NCI-H1930 (cell line): ENCODE measurements at regions not wholly inside any gene's neighbourhood (a gene's known extent, or its start where the extent isn't known, plus 50 kb on each side); places are given as distances from the start of the nearest gene placed in this dataset.

Experiments used
- DNase-seq, 2 experiments: peaks; one replicate each; lab custom pipeline; 2025; lab: John Stamatoyannopoulos, UW

DNA sequence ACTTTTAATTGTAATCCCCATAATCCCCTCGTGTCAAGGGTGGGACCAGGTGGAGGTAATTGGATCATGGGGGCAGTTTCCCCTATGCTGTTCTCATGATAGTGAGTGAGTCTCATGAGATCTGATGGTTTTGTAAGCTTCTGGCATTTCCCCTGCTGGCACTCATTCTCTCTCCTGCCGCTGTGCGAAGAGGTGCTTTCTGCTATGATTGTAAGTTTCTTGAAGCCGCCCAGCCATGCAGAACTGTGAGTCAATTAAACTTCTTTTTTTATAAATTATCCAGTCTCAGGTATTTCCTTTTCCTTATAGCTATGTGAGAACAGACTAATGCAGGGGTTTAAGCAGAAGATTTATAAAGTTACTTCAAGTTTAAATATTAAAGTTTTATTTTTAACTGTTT, 655.2 kb downstream of the EPHA4 start:
- DNase-seq = no peak

DNA sequence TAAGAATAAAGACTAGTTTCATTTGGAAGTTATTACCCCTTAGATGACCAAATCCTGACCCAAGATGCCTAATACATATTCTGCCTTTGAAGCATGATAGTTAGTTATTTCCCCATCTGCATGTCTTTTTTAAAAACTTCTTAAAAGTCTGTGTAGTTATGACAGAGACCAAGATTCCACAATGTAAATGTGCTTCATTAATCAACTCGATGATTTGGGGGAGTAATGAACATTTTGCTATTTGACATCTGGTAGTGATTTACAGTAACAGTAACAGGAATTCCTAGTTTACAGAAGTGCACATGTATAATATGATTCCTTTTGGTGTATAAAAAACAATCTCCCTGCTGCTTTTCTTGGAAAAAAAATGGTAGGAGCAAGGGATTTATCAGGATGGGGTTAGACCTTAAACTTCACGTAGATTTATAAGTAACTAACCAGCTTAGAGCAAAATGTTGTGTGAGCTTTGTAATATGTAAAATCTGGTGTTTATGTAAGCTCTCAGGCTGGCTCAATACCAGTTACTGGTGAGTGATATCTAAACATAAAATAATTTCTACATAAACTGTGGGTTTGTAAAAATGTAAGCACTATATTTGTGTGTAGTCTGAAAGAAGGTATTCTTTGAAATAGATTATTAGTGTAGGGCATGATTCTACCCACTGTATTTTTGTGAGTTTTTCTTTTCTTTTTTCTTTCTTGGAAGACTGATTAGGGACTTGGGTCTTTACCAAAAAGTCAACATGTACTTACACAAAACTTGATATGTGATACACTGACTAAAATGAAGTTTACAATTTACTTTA, 641.6 kb downstream of the EPHA4 start:
- no peak for DNase-seq

GRCh38 chr2:220931491-220931890, 640.6 kb downstream of the EPHA4 start:
- no peak for DNase-seq

DNA sequence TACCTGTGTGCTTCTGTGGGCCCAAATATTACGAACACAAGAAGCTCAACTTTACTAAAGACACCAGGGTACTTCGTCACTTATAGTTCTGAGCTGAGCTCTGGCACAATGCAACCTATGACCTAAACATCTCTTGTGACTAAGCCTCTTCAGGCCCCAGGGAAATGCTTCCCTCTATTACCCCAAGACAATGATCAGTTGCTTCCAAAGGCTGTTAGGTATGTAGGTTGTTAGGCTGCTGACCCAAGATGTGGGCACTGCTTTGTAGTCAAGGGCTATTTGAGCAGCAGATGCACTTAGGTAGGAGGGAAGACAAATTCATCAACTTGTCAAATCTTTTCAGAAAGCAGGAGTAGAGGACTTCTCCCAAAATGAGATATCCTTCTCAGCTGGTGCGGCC, 640.1 kb downstream of the EPHA4 start:
- no peak for DNase-seq

DNA sequence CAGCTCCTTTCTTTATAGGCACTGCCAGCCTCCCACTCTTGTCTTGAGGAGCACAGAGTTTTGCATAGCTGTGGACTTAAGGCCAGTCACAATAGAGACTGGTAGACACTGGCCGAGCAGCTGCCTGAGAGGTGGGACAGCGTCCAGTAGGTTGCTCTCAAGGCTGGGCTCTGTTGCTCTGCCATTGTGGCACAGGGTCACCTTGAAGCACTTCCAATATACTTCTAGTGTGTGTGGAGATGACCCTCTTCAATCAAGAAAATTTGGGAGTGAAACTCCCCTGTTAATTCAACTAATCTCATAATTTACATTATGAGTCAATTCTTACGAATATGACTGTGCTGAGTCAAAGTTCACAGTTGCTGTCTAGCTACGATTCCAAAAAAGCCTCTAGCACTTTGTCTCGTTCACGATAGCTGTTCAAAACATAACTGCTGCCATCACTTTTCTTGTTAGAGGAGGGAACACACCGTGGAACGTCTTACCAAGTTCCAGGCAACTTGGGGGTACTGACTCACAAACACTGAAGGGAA, 636.2 kb downstream of the EPHA4 start:
- DNase-seq = no peak

- no peak for DNase-seq
Measured at GRCh38 chr2:220936641-220937197, 635.4 kb downstream of the EPHA4 start.

GRCh38 chr2:220937245-220937644, 634.9 kb downstream of the EPHA4 start:
- DNase-seq = no peak

- no peak for DNase-seq
Measured at GRCh38 chr2:220940646-220941045, 631.5 kb downstream of the EPHA4 start.

GRCh38 chr2:220941683-220942082, 630.4 kb downstream of the EPHA4 start:
- no peak for DNase-seq

GRCh38 chr2:220946552-220946951, 625.6 kb downstream of the EPHA4 start:
- no peak for DNase-seq

GRCh38 chr2:220948579-220948978, 623.5 kb downstream of the EPHA4 start:
- no peak for DNase-seq

GRCh38 chr2:220949466-220949865, 622.6 kb downstream of the EPHA4 start:
- DNase-seq = no peak

DNA sequence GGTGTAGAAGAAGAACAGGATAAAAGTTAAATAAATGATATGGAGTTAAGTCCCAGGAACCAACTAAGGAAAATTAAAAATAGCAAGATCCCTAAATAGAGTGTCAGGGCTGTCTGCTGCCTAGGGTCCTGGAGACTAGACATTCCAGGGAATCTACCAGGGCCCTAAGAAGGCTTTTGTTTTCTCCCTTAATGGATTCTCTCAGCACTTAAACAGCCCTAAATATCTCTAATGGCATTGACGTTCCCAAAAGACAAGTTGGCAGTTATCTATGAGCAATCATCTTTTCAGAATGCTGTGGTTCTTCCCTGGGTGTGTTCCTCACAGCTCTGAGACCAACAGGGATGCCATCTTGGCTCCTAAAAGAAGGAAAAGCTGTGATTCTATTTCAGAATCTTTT, 616.3 kb downstream of the EPHA4 start:
- no peak for DNase-seq

DNA sequence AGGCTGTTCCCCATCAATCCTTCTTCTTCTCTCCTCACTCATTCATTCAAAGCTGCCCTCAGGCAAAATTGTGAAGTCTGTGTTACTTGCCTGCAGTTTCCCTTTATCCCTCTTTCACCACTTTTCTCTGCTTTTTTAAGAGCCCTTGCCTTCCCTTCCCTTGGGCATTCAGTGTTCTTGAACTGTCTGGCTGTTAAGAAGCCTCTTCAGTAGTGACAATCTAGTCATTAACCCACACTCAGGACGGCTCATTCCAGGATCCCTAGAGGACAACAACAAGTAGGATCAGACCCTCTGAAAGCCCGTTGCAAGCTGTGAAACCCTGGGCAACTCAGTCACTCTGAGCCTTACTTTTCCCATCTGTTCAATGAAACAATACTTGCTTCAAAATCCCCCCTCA, 615.7 kb downstream of the EPHA4 start:
- DNase-seq = no peak

DNA sequence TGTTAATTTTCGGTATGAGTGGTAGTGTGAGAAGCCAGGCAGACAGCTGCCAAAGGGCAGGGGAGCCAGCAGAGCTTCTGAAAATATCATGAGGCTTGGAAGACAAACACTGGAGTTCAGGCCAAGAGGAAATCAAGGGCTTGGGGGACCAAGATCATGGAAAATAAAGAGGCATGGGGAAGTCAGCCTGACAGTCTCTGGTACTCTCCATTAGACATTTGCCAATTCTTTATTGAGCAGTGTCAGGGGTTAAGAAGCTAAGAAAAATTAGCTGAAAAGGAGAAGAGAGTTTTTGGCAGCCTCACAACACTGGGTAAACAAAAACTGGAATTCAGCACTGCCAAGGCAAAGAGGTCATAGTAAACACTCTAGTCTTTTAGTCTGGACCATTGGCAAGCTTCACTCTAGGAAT, 612.7 kb downstream of the EPHA4 start:
- DNase-seq = no peak

DNA sequence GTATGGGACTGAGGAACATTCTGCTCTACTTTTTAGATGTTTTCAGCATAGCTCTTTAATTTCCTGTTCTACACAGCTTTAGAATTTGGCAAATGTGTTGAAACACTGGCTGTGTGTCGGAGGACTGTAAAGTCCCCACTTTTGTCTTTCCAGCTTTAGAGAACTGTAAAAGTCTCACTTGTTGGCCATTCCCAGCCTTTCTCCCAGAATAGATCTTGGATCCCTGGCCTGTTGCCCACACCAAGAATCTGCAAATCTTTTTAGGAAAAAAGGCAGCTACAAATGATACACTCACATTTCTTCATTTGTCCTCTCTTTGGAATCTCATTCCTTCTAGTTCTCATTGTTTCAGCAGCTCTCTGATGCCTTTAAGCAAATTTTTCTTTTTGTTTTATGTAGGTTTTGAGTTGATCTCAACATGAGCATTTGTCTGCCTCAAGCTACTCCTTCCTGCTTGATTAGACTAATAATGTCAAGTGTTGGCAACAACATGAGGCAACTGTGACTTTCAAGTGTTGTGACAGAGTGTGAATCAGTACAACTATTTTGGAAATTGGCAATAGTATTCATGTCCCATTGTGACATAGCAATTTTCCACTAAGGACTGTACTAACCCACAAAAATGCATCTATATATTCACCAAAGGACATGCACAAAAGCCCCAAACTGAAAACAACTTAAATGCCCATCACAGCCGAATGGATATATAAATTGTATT, 610.8 kb downstream of the EPHA4 start:
- no peak for DNase-seq

- DNase-seq = no peak
Measured at GRCh38 chr2:220962556-220962955, 609.5 kb downstream of the EPHA4 start.

DNA sequence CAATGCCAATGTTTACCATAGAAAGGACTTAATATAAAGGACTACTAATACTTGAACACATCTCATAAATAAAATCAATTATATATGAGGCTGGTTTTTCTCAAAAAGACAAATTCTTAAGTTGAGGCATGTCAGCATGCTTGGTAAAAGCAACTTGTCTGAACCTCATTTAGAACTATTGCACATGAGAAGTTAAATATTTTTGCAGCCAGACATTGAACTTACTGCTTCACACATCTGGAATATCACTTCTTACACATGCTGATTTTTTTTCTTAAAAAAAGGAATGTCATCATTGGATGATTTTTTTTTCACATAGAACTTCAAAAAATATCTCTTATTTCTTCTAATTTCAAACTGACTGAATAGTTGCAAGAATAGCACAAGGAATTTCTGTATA, 609.0 kb downstream of the EPHA4 start:
- no peak for DNase-seq

DNA sequence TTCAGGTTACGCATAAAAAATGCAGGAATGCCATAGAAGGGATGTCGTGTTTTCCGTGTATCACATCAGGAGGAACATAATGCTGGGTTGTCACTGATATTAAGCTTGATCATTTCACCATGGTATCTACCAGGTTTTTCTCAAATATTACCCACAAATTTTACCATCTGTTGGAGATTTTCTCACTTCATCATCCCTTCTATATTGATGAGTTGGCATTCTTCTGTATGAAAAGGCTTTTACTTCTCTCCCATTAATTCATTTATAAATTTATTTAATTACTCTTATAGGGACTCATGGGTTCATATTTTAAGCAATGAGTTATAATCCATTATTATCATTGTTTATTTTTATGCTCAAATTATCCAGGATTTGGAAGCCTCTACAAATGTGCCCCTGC, 608.2 kb downstream of the EPHA4 start:
- DNase-seq = no peak

GRCh38 chr2:220966636-220967035, 605.5 kb downstream of the EPHA4 start:
- no peak for DNase-seq

DNA sequence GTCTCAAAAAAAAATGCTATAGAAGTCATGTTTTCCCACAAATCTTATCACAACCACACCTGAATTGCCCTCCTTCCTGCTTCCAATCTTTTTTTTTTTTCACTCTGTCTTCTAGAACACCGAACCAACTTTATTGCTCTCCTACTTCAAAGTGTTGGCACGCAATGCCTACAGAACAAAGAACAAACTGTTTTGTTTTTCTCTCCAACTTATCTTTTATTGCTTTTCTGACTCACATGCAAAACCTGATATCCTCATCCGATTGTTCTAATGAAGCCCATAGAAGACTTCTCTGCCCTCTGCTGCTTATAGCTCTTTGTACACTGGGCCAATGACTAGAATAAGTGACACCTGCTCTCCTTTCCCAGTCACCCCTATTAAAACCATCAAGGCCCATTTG, 602.8 kb downstream of the EPHA4 start:
- DNase-seq = no peak

DNA sequence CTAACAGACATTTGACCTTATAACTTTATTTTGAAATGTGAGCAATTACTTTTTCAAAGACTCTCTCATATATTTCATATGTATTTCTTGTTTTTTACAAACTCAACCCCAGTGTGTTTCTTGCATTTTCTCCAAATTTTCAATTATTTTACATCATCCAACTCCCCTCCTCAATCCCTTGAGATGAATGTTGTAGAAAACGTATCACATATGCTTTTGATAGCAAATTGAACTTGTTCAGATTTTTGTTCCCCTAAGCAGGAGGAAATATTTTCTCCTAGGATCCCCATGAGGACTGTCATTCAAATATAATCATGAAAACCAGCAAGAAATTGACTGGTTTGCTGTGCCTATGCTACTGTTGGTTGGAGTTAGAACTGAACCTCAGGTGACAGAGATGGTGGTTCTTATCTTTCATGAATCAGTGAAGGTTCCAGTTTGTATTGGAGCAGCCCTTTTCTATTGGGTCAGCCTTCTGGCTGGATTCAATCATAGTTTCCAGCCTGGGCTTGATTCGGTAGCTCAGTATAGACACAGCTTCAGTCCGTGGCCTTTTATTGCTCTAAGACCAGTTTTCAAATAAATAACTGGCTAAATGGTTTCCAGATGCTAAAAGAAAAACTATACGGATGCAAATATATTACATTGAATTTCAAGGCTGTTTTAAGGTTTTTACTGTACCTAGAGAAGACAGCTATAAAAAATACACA, 591.0 kb downstream of the EPHA4 start:
- no peak for DNase-seq
